ENCODE measurements at regions not wholly inside any gene's neighbourhood (a gene's known extent, or its start where the extent isn't known, plus 50 kb on each side); places are given as distances from the start of the nearest gene placed in this dataset.

DNA sequence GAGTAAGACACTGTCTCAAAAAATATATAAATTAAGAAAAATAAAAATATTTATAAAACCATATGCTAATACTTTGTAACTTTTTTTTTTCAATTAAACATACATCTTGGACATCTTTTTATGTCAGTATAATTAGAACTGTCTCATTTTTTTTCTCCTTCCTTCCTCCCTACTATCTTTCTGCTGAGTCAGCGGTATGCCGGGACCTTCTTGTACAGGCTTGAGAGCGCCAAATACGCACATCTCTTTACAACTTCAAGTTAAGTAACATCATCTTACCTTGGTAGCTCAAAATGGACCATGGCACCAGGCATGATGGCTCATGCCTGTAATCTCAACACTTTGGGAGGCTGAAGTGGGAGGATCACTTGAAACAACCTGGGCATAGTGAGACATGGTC, 153.4 kb downstream of the FAM161A start:
- TF ChIP-seq, protein P1, sequence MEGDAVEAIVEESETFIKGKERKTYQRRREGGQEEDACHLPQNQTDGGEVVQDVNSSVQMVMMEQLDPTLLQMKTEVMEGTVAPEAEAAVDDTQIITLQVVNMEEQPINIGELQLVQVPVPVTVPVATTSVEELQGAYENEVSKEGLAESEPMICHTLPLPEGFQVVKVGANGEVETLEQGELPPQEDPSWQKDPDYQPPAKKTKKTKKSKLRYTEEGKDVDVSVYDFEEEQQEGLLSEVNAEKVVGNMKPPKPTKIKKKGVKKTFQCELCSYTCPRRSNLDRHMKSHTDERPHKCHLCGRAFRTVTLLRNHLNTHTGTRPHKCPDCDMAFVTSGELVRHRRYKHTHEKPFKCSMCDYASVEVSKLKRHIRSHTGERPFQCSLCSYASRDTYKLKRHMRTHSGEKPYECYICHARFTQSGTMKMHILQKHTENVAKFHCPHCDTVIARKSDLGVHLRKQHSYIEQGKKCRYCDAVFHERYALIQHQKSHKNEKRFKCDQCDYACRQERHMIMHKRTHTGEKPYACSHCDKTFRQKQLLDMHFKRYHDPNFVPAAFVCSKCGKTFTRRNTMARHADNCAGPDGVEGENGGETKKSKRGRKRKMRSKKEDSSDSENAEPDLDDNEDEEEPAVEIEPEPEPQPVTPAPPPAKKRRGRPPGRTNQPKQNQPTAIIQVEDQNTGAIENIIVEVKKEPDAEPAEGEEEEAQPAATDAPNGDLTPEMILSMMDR (IDR thresholded peaks at IDR 0.05; ENCODE audit: low read depth, low read length), result no peak
- DNase-seq (ENCODE audit: extremely low read depth, low read depth), result no peak

DNA sequence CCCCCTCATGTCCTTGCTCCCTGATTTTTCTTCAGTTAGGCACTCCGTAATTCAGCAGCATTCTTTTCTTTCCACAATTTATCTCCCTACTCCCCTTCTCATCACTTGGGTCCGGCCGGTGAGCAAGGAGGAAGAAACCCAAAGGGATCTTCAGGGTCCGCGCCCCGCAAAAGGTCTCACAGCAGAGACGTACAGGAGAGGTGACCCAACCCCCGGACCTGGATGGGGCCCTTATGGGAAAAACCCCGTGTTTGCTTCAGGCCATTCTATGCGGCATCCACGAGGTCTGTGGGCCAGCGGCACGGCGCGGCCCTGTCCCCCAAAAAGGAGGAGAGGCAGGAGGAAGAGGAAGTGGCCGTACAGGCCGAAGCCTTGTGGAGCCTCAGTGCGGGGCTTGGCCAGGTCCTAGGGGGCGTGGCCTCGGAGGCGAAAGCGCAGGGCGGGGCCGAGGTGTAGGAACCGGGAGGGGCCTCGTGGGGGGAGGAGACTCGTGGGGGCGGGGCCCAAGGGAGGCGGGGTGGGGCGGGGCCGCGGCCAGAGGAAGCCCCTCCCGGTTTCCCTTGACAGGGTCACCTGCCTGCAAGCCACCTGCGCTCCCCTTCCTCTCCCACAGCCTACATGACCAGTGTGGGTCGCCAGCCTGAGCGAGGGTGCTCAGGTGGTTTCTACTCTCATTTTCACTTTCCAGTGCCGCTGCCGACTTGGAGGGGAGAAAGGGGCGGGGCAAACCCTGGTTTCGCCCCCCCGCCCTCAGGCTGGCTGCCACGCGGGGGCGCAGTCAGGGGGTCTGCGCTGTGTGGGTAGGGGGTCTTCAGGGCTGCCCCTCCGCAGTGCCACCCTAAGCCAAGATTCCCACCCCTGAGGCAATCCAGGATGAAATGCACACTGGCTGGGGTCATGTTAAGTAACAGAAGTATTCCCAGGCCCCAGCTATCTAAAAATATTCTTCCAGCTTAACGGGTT, 156.4 kb upstream of the XPO1 start:
- peak; percentile 74 for DNase-seq (ENCODE audit: extremely low read depth, low read depth)
- TF ChIP-seq, protein P1 (IDR thresholded peaks at IDR 0.05; ENCODE audit: low read depth, low read length), result peak; percentile 71

DNA sequence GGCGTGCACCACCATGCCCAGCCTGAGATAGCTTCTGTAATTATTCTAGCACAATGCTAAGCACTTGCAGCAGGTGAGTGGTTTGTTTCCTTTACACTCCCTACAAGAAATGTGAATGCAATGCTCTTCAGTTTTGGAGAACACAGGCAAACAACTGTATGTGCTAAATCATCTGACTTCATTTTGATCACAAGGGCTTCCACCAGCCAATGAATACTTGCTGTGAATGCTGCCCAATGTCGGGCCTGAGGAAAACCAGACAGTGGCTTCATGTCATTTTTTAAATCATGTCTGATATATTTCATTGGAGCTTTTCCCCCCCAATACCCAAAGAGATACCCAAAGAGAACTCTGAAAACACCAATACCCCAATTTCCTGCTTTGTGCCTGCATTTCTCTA, 155.6 kb upstream of the XPO1 start:
- no peak for DNase-seq (ENCODE audit: extremely low read depth, low read depth)
- TF ChIP-seq, protein P1 (IDR thresholded peaks at IDR 0.05; ENCODE audit: low read depth, low read length), result no peak

DNA sequence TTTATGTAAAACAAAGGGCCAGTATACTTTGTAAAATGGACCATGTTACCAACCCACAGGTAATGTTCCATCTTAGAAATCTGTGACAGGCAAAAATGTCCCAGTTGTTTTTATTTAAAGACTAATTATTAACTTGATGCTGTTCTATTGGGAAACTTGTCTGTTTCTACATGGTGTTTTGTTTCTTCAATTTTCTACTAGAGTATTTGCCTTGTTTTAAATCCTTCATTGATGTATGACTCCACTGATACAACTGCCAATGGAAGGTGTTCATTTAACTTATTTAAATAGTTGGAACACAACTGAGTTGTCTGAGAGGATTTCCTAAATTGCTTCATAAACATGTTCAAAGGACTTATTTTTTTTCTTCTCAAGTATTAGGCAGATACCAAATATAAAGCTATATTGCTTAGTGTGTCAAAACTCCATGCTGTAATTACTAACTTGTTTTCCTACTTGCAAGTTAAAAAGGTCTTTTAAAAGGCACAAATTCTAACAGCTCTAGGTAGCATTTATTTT, 152.0 kb upstream of the XPO1 start:
- DNase-seq (ENCODE audit: extremely low read depth, low read depth), result no peak
- TF ChIP-seq, protein P1 (IDR thresholded peaks at IDR 0.05; ENCODE audit: low read depth, low read length), result no peak

DNA sequence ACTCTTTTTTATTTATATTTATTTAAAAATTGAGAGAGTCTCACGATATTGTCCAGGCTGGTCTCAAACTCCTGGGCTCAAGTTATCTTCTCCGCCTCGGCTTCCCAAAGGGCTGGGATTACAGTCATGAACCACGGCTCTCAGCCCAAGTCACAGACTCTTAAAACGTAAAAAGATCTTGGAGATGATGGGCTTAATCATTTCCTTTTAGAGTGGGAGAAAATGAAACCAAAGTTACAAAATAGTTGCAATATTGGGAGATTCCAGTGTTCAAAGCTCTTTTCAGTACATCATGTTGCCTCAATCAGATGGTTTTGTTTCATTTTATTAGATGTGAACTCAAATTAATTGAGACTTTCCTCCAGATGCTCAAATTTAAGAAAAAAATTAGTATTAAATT, 151.4 kb upstream of the XPO1 start:
- TF ChIP-seq, protein P1 (IDR thresholded peaks at IDR 0.05; ENCODE audit: low read depth, low read length), result no peak
- no peak for DNase-seq (ENCODE audit: extremely low read depth, low read depth)

DNA sequence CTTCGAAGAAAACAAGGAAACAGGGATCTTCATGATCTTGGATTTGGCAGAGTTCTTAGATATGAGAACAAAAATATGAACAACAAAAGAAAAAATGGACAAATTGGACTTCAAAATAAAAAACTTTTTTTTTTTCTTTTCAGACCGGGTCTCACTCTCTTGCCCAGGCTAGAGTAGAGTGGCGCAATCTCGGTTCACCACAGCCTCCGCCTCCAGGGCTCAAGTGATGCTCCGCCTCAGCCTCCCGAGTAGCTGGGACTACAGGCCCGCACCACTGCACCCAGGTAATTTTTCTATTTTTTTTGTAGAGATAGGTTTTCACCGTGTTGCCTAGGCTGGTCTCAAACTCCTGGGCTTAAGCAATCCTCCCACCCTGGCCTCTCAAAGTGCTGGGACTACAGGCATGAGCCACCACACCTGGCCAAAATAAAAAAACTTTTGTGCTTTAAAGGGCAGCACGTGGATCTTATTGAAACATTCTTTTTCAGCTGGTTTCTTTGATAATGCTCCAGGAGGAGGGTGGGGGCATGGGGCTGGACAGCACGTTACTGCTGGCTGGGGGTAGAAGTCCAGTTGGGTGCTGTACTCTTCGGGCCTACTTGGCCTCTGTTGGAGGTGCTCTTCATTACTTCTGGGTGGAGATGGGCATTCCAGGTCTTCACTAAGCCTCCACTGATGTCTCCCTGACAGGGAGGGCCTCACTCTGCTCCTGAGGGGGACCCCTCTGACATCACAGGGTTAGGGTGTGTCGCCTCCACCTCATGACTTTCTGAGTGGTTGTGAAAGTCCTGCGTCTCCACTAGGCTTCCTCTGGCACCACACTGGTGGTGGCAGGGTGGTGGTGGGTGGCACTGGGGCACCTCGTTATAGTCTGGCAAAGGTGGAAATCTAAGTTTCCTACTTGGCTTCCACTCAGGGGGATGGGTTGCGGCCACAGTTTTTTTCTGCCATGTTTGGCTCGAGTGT, 150.5 kb upstream of the XPO1 start:
- TF ChIP-seq, protein P1 (IDR thresholded peaks at IDR 0.05; ENCODE audit: low read depth, low read length), result no peak
- no peak for DNase-seq (ENCODE audit: extremely low read depth, low read depth)
